ENCODE measurements at regions not wholly inside any gene's neighbourhood (a gene's known extent, or its start where the extent isn't known, plus 50 kb on each side); places are given as distances from the start of the nearest gene placed in this dataset.

DNA sequence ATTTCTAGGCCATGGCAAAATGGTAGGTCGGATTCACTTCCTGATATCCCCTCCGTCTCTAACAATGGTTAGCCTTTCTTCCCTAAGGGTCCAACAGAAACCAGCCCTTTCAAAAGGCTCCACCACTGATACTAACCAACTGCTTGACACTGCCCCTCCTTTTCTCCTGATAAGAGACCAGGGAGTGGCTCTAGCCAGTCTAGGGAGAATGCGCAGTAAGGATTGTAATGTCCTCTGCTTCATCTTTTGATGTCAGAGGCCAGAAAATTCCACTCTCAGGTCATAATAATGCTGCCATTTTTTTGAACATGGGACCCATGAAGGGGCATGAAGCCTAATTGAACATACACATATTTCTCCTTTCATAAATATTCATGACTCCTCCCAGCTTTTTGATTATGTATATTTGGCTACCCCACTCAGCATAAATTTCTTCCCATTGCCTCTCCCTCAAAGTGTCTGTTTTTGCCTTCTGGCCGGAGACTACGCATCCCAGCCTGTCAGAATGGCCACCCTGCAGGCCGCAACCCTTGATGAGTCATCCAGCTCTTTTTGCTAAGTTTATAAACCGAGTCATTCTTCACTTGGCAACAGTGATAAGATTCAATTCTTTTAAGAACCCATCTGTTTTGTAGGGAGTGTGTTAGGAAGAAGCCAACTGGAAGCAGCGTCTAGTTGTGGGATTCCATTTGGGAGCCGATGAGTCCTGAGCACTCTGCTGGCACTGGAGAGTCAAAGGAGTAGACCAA, 189.0 kb upstream of the MCTP2 start:
- no peak for TF ChIP-seq SIN3A (IDR thresholded peaks at IDR 0.05; ENCODE audit: borderline replicate concordance, insufficient read depth, low read length)
- TF ChIP-seq FOXP2 (optimal IDR thresholded peaks at IDR 0.05; ENCODE audit: borderline replicate concordance, extremely low read depth, extremely low read length, insufficient read depth), result no peak
- TF ChIP-seq POLR2AphosphoS5 (IDR thresholded peaks at IDR 0.05; ENCODE audit: low read depth, low read length), result no peak
- TF ChIP-seq TAF1 (IDR thresholded peaks at IDR 0.05; ENCODE audit: borderline replicate concordance, insufficient read depth, low read length), result no peak
- TF ChIP-seq, protein P1, sequence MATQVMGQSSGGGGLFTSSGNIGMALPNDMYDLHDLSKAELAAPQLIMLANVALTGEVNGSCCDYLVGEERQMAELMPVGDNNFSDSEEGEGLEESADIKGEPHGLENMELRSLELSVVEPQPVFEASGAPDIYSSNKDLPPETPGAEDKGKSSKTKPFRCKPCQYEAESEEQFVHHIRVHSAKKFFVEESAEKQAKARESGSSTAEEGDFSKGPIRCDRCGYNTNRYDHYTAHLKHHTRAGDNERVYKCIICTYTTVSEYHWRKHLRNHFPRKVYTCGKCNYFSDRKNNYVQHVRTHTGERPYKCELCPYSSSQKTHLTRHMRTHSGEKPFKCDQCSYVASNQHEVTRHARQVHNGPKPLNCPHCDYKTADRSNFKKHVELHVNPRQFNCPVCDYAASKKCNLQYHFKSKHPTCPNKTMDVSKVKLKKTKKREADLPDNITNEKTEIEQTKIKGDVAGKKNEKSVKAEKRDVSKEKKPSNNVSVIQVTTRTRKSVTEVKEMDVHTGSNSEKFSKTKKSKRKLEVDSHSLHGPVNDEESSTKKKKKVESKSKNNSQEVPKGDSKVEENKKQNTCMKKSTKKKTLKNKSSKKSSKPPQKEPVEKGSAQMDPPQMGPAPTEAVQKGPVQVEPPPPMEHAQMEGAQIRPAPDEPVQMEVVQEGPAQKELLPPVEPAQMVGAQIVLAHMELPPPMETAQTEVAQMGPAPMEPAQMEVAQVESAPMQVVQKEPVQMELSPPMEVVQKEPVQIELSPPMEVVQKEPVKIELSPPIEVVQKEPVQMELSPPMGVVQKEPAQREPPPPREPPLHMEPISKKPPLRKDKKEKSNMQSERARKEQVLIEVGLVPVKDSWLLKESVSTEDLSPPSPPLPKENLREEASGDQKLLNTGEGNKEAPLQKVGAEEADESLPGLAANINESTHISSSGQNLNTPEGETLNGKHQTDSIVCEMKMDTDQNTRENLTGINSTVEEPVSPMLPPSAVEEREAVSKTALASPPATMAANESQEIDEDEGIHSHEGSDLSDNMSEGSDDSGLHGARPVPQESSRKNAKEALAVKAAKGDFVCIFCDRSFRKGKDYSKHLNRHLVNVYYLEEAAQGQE (IDR thresholded peaks at IDR 0.05; ENCODE audit: insufficient read depth in 1 of 2, low read depth in 2 of 2, low read length in 2 of 2), result no peak

DNA sequence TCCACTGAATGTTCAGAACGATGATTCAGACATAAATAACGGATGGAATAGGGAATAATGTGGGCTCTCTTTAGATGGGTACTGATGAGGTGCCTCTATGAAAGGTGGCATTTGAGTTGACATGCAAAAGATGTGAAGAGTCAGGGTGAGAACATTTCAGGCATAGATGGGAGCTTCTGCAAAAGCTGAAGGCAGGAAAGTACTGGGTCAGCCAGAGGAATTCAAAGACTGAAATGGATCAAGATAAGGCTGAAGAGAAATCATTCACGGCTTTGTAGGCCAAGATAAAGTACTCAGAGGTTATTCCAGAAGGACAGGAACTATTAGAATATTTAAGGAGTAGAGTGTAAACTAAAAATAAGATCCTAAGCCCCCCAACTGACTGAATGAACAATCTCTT, 189.6 kb upstream of the MCTP2 start:
- TF ChIP-seq FOXP2 (optimal IDR thresholded peaks at IDR 0.05; ENCODE audit: borderline replicate concordance, extremely low read depth, extremely low read length, insufficient read depth), result no peak
- no peak for TF ChIP-seq TAF1 (IDR thresholded peaks at IDR 0.05; ENCODE audit: borderline replicate concordance, insufficient read depth, low read length)

DNA sequence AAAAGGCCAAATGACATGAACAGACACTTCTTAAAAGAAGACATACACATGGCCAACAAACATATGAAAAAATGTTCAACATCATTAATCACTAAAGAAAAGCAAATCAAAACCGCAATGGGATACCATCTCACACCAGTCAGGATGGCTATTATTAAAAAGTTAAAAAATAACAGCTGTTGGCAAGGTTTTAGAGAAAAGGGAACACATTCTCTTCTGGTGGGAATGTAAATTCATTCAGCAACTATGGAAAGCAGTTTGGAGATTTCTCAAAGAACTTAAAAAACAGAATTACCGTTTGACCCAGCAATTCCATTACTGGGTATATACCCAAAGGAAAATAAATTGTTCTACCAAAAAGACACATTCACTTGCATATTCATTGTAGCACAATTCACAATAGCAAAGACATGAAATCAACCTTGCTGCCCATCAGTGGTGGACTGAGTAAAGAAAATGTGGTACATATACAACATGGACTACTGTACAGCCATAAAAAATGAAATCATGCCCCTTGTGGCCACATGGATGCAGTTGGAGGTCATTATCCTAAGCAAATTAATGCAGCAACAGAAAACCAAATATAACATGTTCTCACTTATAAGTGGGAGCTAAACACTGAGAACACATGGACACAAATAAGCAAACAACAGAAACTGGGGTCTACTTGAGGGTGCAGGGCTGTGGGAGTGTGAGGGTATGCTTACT, 190.7 kb upstream of the MCTP2 start:
- TF ChIP-seq, protein P1 (IDR thresholded peaks at IDR 0.05; ENCODE audit: insufficient read depth in 1 of 2, low read depth in 2 of 2, low read length in 2 of 2), result no peak
- TF ChIP-seq SIN3A (IDR thresholded peaks at IDR 0.05; ENCODE audit: borderline replicate concordance, insufficient read depth, low read length) (no peak), POLR2AphosphoS5 (IDR thresholded peaks at IDR 0.05; ENCODE audit: low read depth, low read length) (no peak), FOXP2 (optimal IDR thresholded peaks at IDR 0.05; ENCODE audit: borderline replicate concordance, extremely low read depth, extremely low read length, insufficient read depth) (no peak), TAF1 (IDR thresholded peaks at IDR 0.05; ENCODE audit: borderline replicate concordance, insufficient read depth, low read length) (no peak)

DNA sequence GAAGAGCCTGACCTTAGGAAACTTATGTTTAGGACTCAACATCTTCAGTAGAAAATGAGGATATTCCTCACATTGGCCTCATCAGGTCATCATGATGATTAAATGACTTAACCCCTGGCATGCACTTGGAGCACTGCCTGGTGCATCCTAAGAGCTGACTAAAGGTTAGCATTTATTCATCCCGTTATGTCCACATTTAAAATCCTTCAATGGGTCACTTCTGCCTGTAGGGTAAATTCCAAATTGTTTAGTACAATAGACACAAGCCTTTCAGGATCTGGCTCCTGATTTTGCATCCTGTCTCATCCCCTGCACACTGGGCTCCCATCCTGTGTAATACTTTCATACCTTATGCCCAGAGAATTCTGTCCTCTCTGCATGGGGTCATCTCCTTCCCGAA, 195.2 kb upstream of the MCTP2 start:
- TF ChIP-seq SIN3A (IDR thresholded peaks at IDR 0.05; ENCODE audit: borderline replicate concordance, insufficient read depth, low read length) (no peak), FOXP2 (optimal IDR thresholded peaks at IDR 0.05; ENCODE audit: borderline replicate concordance, extremely low read depth, extremely low read length, insufficient read depth) (no peak), TAF1 (IDR thresholded peaks at IDR 0.05; ENCODE audit: borderline replicate concordance, insufficient read depth, low read length) (no peak), POLR2AphosphoS5 (IDR thresholded peaks at IDR 0.05; ENCODE audit: low read depth, low read length) (no peak)
- TF ChIP-seq, protein P1 (IDR thresholded peaks at IDR 0.05; ENCODE audit: insufficient read depth in 1 of 2, low read depth in 2 of 2, low read length in 2 of 2), result no peak

DNA sequence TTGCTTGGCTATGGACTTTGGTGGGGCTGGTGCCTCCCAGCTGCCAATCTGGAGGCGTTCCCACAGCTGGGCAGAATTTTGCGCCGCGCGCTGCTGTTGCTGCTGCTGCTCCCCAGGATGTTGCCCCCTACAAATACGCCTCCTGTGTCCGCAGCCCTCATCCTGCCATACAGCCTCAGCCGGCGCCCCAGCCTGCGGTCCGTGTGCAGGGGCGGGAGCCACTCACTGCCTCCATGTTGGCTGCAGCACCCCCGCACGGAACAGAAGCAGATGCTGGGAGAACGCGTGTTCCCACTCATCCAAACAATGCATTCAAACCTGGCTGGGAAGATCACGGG, 197.7 kb upstream of the MCTP2 start:
- TF ChIP-seq POLR2AphosphoS5 (IDR thresholded peaks at IDR 0.05; ENCODE audit: low read depth, low read length), result no peak
- no peak for TF ChIP-seq SIN3A (IDR thresholded peaks at IDR 0.05; ENCODE audit: borderline replicate concordance, insufficient read depth, low read length)
- TF ChIP-seq FOXP2 (optimal IDR thresholded peaks at IDR 0.05; ENCODE audit: borderline replicate concordance, extremely low read depth, extremely low read length, insufficient read depth), result no peak
- TF ChIP-seq TAF1 (IDR thresholded peaks at IDR 0.05; ENCODE audit: borderline replicate concordance, insufficient read depth, low read length), result no peak
- TF ChIP-seq, protein P1 (IDR thresholded peaks at IDR 0.05; ENCODE audit: insufficient read depth in 1 of 2, low read depth in 2 of 2, low read length in 2 of 2), result no peak

Data from PFSK-1 (cell line).